ENCODE measurements at regions not wholly inside any gene's neighbourhood (a gene's known extent, or its start where the extent isn't known, plus 50 kb on each side); places are given as distances from the start of the nearest gene placed in this dataset.
A peak's percentile ranks its signal among the peaks of the same experiment; 100 is the strongest.
"Not testable (repeated sequence)": the region's sequence is repeated elsewhere in the genome, so short reads cannot be mapped to it uniquely, and the experiment has no call there.

- not testable (repeated sequence) for H3K27me3 ChIP-seq, H3K4me1 ChIP-seq, H3K9me3 ChIP-seq
Observed at GRCh38 chr9:42470577-42470976, 287.1 kb downstream of the SPATA31A6 start.

DNA sequence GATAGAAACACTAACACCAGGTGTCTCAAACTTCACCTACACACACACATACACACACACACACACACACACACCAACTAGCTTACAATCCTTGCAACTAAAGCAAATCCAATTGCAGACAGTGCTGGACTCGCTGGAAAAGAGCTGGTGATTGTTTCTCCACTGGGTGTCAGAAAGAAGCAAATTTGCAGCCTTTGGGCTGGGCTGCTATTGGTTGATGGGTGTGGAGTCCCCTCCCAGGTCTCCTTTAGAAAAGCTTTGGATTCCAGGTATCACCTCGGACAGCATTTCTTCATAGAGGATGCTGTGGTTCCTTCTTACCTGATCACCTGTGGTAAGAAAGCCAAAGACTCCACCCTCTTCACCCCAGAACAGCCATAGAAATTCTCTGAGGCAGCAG lies 307.5 kb downstream of the SPATA31A6 start:
- H3K36me3 ChIP-seq; H3K27ac ChIP-seq; intact Hi-C loops (cut with DNase I; ENCODE audit: low total_unique reads); H3K27me3 ChIP-seq; H3K4me1 ChIP-seq; DNase-seq; H3K9me3 ChIP-seq; H3K4me3 ChIP-seq: not testable (repeated sequence)

More at GRCh38 chr9:42470577-42470976, 287.1 kb downstream of the SPATA31A6 start:
- TF ChIP-seq, protein P1, sequence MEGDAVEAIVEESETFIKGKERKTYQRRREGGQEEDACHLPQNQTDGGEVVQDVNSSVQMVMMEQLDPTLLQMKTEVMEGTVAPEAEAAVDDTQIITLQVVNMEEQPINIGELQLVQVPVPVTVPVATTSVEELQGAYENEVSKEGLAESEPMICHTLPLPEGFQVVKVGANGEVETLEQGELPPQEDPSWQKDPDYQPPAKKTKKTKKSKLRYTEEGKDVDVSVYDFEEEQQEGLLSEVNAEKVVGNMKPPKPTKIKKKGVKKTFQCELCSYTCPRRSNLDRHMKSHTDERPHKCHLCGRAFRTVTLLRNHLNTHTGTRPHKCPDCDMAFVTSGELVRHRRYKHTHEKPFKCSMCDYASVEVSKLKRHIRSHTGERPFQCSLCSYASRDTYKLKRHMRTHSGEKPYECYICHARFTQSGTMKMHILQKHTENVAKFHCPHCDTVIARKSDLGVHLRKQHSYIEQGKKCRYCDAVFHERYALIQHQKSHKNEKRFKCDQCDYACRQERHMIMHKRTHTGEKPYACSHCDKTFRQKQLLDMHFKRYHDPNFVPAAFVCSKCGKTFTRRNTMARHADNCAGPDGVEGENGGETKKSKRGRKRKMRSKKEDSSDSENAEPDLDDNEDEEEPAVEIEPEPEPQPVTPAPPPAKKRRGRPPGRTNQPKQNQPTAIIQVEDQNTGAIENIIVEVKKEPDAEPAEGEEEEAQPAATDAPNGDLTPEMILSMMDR (IDR thresholded peaks at IDR 0.05), result peak in 1 of 2 experiments; percentile 25
- H3K27ac ChIP-seq; DNase-seq; H3K4me3 ChIP-seq; H3K36me3 ChIP-seq; intact Hi-C loops (cut with DNase I; ENCODE audit: low total_unique reads): not testable (repeated sequence)

DNA sequence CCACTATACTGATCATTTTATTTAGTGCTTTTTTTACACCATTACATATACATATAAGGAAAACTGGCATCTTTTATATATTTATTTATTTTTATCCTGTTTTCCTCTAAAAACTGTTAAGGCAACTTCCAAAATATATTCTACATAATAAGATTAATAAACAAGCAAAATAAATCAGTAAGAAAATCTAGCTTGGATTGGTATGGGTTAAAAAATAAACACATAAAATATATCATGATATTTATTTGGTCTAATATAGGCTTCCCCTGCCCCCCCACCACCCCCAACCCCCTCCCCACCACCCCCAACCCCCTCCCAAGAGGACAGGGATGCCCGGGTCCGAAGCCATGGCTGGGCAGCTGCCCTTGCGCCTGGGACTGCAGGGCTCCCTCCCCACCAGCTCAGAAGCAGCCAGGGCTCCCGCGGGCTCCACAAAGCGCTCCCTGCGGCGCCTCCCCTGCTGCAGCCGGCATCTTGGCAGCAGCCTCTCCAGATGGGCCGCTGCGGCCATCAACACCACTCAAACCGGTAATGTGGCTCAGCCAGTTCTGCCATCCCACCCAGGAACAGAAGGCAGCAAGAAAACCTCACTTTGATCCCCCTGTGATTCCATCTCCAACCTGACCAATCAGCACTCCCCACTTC lies 319.3 kb downstream of the SPATA31A6 start:
- DNase-seq; H3K4me1 ChIP-seq; H3K9me3 ChIP-seq; H3K4me3 ChIP-seq; H3K27me3 ChIP-seq; H3K27ac ChIP-seq; intact Hi-C loops (cut with DNase I; ENCODE audit: low total_unique reads); H3K36me3 ChIP-seq: not testable (repeated sequence)

GRCh38 chr9:42508111-42508510 lies 324.7 kb downstream of the SPATA31A6 start:
- H3K4me1 ChIP-seq; intact Hi-C loops (cut with DNase I; ENCODE audit: low total_unique reads); H3K9me3 ChIP-seq; DNase-seq; H3K36me3 ChIP-seq; H3K27ac ChIP-seq; H3K27me3 ChIP-seq; H3K4me3 ChIP-seq: not testable (repeated sequence)

DNA sequence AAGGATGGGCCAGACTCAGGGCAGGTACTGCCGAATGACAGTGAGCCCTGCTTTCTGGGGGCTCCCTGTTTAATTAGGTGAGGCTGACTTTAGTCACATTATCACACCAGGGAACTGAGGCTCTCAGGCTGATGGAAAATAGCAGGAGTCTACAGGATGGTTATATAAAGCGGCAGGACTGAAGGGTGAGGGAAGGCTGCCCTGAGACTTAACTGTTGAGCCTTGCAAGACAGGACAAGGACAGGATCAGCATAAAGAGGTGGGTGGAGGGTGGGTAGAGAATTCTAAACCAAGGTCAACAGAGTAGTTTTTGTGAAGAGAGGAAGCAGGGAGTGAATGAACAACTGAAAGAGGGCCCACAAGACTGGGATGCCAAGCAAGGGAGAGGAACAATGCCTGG lies 330.1 kb downstream of the SPATA31A6 start:
- H3K9me3 ChIP-seq; H3K36me3 ChIP-seq; H3K27ac ChIP-seq; H3K4me1 ChIP-seq; H3K4me3 ChIP-seq; H3K27me3 ChIP-seq; intact Hi-C loops (cut with DNase I; ENCODE audit: low total_unique reads); DNase-seq: not testable (repeated sequence)

DNA sequence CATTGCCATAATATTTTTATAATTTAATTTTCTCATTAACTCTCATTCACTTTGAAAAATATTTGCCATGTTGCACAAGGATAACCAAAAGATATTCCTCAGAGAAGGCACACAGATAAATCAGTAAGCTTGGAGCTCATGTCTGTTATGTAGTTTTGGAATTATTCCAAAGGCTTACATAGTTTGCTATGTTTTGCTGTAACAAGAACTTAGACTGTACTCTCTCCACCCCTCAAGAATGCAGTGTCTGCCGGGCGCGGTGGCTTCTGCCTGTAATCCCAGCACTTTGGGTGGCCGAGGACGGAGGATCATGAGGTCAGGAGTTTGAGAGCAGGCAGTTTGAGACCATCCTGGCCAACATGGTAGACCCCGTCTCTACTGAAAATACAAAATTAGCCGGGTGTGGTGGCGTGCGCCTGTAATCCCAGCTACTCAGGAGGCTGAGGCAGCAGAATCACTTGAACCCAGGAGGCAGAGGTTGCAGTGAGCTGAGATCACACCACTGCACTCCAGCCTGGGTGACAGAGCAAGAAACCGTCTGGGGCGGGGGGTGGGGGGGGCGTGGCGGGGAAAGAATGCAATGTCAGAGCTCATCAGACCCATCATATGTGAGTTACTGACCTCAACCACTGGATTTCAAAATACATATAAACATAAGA lies 351.0 kb downstream of the SPATA31A6 start:
- H3K4me1 ChIP-seq; H3K36me3 ChIP-seq; H3K9me3 ChIP-seq; H3K27me3 ChIP-seq; H3K4me3 ChIP-seq; H3K27ac ChIP-seq; intact Hi-C loops (cut with DNase I; ENCODE audit: low total_unique reads): not testable (repeated sequence)
- peak; percentile 21 to 54 for DNase-seq

GRCh38 chr9:42534984-42535325 lies 351.5 kb downstream of the SPATA31A6 start:
- intact Hi-C loops (cut with DNase I; ENCODE audit: low total_unique reads); H3K4me1 ChIP-seq; H3K4me3 ChIP-seq; H3K9me3 ChIP-seq; H3K27ac ChIP-seq; H3K27me3 ChIP-seq; H3K36me3 ChIP-seq: not testable (repeated sequence)
- peak; percentile 44 to 61 for DNase-seq

DNA sequence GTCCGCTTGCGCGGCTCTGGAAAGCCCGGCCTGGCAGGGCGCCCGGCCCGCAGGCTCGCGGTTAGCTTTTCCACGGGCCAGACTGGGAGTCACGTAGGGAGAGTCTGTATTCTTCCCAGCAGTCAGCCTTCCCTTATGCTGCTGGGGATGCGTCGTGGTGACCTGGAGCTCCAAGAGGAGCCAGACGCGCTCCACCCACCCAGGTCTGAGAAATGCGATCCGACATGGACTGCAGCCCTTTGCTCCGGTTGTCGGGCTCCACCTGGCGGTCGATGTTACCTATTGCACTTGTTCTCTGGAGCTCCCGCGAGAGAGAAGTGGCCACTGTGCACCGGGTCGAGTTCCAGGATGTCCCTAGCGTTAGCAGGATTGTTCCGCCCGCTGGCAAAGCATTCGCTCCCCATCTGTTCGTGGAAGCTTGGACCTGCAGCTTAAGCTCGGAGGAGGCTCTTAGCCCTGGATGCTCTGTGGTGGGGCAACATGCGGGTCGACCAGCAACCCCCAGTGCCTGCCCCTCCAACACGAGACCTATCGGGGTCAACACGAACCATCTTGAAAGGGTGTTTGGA lies 367.4 kb downstream of the SPATA31A6 start:
- intact Hi-C loops (cut with DNase I; ENCODE audit: low total_unique reads), result not testable (repeated sequence)
- peak overlapping the region in 1 of 2 donors; percentile 30 for H3K4me3 ChIP-seq

DNA sequence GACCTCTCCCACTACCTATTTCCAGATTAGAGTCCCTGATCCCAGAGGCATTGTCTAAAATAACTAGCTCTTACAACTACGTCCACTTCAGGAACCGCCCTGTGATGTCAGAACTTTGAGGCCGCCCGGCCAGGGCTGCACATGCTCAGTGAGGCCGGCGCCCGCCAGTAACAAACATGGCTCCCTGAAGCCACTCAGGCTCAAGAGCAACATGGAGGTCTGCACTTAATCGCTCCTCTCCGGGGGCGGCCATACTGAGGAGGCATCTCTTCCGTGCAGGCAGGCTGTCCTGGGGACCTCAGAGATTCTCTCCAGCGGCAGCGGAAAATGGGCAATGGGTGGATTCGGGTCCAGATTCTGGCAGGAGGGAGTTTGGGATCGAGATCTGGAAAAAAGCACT lies 385.1 kb downstream of the SPATA31A6 start:
- H3K4me3 ChIP-seq; H3K36me3 ChIP-seq; H3K4me1 ChIP-seq; H3K27ac ChIP-seq; intact Hi-C loops (cut with DNase I; ENCODE audit: low total_unique reads); H3K9me3 ChIP-seq; DNase-seq; H3K27me3 ChIP-seq: not testable (repeated sequence)

More for the DNA sequence above, 367.4 kb downstream of the SPATA31A6 start:
- H3K9me3 ChIP-seq, H3K27ac ChIP-seq, H3K36me3 ChIP-seq, H3K4me1 ChIP-seq, H3K27me3 ChIP-seq: not testable (repeated sequence)
- TF ChIP-seq, protein P1 (IDR thresholded peaks at IDR 0.05), result peak in 1 of 2 experiments; percentile 44
- DNase-seq, result peak in 1 of 2 donors; percentile 43

- H3K36me3 ChIP-seq; intact Hi-C loops (cut with DNase I; ENCODE audit: low total_unique reads); H3K4me1 ChIP-seq; H3K27me3 ChIP-seq; H3K9me3 ChIP-seq; H3K27ac ChIP-seq: not testable (repeated sequence)
- peak overlapping the region; percentile 31 to 45 for H3K4me3 ChIP-seq
- peak in 1 of 2 donors; percentile 15 for DNase-seq
Observed at GRCh38 chr9:42568942-42569556, 385.6 kb downstream of the SPATA31A6 start.

- intact Hi-C loops (cut with DNase I; ENCODE audit: low total_unique reads); H3K4me1 ChIP-seq; H3K27me3 ChIP-seq; H3K4me3 ChIP-seq; H3K9me3 ChIP-seq; H3K27ac ChIP-seq; H3K36me3 ChIP-seq: not testable (repeated sequence)
- DNase-seq, result peak in 1 of 2 donors; percentile 23
Observed at GRCh38 chr9:42577851-42578250, 394.4 kb downstream of the SPATA31A6 start.
